GM21423 (cell line): ENCODE measurements at regions not wholly inside any gene's neighbourhood (a gene's known extent, or its start where the extent isn't known, plus 50 kb on each side); places are given as distances from the start of the nearest gene placed in this dataset.
"Not testable (repeated sequence)": the region's sequence is repeated elsewhere in the genome, so short reads cannot be mapped to it uniquely, and the experiment has no call there.

Experiments
- ATAC-seq: cut with Tn5 transposase; IDR thresholded peaks from one replicate; pipeline ENCODE4 v1.9.1; 2021; ENCODE audit warnings: mild to moderate bottlenecking, moderate library complexity; ENCODE audit not compliant: unreplicated experiment

DNA sequence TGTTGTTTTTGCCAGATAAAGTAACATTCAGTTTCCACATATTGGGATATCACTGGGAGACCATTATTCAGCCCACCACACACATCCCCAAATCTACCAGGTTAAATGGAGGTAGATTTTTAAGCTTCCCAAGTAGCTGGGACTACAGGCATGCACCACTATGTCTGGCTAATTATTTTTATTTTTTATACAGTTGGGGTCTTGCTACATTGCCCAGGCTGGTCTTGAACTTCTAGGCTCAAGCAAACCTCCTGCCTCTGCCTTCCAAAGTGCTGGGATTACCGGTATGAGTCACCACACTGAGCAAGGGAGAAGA is 96.6 kb upstream of the CHD2 start:
- no peak for ATAC-seq

DNA sequence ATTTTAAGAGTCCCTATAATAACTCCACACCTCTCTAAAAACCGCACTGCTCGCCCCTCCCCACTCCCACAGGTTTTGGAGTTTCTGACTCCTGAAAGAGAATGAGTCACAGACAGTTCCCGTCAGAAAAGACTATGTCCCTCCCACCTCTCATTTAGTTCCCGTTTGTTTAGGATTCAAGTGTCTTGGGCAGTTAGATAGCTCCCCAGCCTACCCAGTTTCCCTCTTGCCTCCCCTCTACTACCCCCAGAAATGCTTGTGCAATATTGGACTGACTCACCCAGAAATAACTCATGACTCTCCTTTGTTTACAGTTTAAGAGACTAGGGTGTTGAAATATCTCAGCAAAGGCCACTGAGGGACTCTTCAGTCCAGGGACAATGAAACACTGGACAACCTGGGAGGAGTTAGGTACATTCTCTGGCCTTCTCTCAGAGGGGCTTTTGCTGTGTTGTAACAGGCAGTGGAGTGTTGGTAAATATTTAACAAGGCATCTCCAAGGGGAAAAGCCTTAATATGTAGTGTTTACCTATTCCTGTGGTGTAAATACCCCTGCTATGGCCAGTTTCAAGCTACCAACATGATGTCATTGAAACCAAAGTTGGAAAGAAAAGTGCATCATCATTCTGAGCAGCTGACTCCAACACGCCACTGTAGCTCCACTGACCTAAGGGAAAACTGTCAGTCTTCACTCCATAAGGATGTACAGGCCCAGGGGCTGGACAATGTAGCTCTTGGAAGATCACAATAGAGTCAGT is 96.1 kb upstream of the CHD2 start:
- ATAC-seq = peak; percentile 37

GRCh38 chr15:92804610-92804936 is 95.6 kb upstream of the CHD2 start:
- ATAC-seq = not testable (repeated sequence)

- no peak for ATAC-seq
Measured at GRCh38 chr15:92805080-92805690, 94.9 kb upstream of the CHD2 start.

DNA sequence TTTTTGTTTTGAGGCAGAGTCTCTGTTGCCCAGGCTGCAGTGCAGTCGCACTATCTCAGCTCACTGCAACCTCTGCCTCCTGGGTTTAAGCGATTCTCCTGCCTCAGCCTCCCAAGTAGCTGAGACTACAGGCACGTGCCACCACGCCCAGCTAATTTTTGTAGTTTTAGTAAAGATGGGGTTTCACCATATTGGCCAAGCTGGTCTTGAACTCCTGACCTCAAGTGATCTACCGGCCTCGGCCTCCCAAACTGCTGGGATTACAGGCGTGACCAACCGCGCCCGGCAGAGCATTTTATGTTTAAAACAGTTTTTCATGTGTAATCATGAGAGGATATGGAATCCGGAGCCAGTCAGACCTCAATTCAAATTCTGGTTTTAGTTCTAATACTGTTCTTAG is 94.0 kb upstream of the CHD2 start:
- ATAC-seq = not testable (repeated sequence)

GRCh38 chr15:92806763-92807162 is 93.4 kb upstream of the CHD2 start:
- no peak for ATAC-seq

GRCh38 chr15:92807971-92808571 is 92.1 kb upstream of the CHD2 start:
- no peak for ATAC-seq

DNA sequence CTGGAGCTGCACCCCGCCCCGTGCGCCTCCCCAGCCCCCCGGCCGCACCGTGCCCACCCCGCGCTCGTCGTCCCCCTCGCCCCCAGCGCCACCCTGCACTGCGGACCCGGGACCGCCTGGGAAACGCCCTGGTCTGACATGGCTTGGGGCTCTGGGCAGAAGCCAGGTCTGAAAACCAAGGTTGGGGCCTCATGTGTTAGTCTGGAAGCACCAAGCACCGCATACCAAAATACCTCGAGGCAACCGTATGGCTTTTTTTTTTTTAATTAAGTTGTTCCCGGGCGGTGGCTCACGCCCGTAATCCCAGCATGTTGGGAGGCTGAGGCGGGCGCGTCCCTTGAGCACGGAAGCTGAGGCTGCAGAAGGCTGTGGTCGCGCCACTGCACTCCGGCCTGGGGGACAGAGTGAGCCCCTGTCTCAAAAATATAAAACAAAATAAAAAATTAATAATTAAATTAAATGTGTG is 91.5 kb upstream of the CHD2 start:
- peak; percentile 8 for ATAC-seq

- peak; percentile 82 for ATAC-seq
Measured at GRCh38 chr15:92809064-92809879, 90.9 kb upstream of the CHD2 start.

GRCh38 chr15:92809880-92810361 is 90.2 kb upstream of the CHD2 start:
- ATAC-seq = no peak

DNA sequence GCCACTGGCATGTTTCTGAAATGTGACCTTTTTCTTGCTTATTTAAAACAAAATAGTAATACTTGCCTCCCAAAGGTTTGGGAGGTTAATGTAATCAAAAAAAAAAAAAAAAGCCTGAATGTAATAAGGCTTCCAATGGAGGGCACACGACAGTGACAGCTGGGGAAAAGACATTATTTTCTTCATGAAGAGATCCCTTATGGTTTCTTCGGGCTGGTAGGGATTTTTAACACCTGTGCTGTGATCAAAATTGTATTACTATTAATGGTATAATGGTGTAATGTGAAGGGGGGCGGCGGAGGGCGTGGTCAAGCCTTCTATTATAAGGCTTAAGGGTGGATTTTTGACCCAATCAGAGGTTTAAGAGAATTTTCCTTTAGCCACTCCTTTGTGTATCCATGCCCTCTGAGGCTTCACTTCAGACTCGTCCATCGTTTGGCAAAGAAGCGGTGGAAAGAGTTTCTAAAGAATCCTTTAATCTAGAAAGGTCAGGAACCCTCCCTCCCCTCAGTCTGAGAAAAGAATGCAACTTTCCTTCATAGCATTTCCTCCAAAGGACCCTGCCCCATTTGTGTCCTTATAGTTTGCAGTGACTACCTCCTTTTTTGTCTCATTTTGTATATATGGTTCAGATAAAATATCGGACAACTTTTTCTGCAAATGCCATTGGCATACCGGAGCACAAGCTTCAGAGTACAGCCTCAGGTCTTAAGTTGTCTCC is 89.5 kb upstream of the CHD2 start:
- ATAC-seq = no peak

GRCh38 chr15:92811148-92811913 is 88.8 kb upstream of the CHD2 start:
- ATAC-seq = no peak

DNA sequence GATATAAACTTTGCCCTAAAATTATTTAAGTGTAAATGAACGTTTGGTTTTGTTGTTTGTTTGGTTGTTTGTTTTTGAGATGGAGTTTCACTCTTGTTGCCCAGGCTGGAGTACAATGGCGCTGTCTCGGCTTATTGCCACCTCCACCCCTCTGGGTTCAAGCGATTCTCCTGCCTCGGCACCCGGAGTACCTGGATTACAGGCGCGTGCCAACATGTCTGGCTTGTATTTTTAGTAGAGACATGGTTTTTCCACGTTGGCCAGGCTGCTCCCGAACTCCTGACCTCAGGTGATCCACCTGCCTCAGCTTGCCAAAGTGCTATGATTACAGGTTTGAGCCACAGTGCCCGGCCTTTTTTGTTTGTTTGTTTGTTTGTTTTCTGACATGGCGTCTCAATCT is 87.9 kb upstream of the CHD2 start:
- no peak for ATAC-seq

GRCh38 chr15:92813485-92813884 is 86.6 kb upstream of the CHD2 start:
- ATAC-seq = no peak

GRCh38 chr15:92817339-92817886 is 82.7 kb upstream of the CHD2 start:
- no peak for ATAC-seq

- no peak for ATAC-seq
Measured at GRCh38 chr15:92818651-92819277, 81.4 kb upstream of the CHD2 start.

- no peak for ATAC-seq
Measured at GRCh38 chr15:92819278-92820235, 80.6 kb upstream of the CHD2 start.
